H1 (cell line): ENCODE measurements at regions not wholly inside any gene's neighbourhood (a gene's known extent, or its start where the extent isn't known, plus 50 kb on each side); places are given as distances from the start of the nearest gene placed in this dataset.

Experiments used
- CTCF ChIA-PET: fragments of 300-600 bp; sonication (Branson Sonifier 250); formaldehyde crosslinking; loops from one replicate; lab custom pipeline; 2021; ENCODE audit not compliant: partially characterized antibody; lab: Charles Lee
- POLR2A ChIA-PET: fragments of 300-600 bp; sonication (Branson Sonifier 250); formaldehyde crosslinking; loops from one replicate; lab custom pipeline; 2021; ENCODE audit warnings: inconsistent platforms; ENCODE audit not compliant: partially characterized antibody; lab: Charles Lee
- DNase-seq, 2 experiments: peaks; one replicate each; pipeline versions ENCODE4 v3.0.0 to v3.0.0-alpha.2; 2010 to 2022; ENCODE audit warnings: low spot score in 2 of 2, low read depth in 1 of 2, mixed read lengths in 1 of 2
- FAIRE-seq: peaks from 2 replicates; lab custom pipeline; 2011; peaks lifted over from hg19 to GRCh38; lab: Jason Lieb, UNC
- H2AFZ ChIP-seq: 2 replicates; pipeline ENCODE4 v1.8.1; 2012; ENCODE audit warnings: low read length, inconsistent platforms
- H2AK5ac ChIP-seq: 2 replicates; pipeline ENCODE4 v1.6.1; 2013; ENCODE audit warnings: low read depth, low read length
- H2BK120ac ChIP-seq: replicated peaks from 2 replicates; pipeline ENCODE3; 2013; ENCODE audit warnings: low read depth, low read length, inconsistent platforms
- H2BK12ac ChIP-seq: 2 replicates; pipeline ENCODE4 v1.6.1; 2013; ENCODE audit warnings: low read depth, low read length
- H2BK15ac ChIP-seq: 2 replicates; pipeline ENCODE4 v1.6.1; 2013; ENCODE audit warnings: low read length
- H2BK20ac ChIP-seq: 2 replicates; pipeline ENCODE4 v1.6.1; 2013; ENCODE audit warnings: low read length
- H2BK5ac ChIP-seq: 2 replicates; pipeline ENCODE4 v1.6.1; 2013; ENCODE audit warnings: low read depth, low read length
- H3K14ac ChIP-seq: 2 replicates; pipeline ENCODE4 v1.6.1; 2013; ENCODE audit warnings: inconsistent platforms; ENCODE audit not compliant: insufficient read length
- H3K18ac ChIP-seq: 2 replicates; pipeline ENCODE4 v1.6.1; 2013; ENCODE audit warnings: low read length; ENCODE audit errors: extremely low read depth
- H3K23ac ChIP-seq: 2 replicates; pipeline ENCODE4 v1.6.1; 2013; ENCODE audit warnings: inconsistent platforms; ENCODE audit not compliant: insufficient read length
- H3K23me2 ChIP-seq: 2 replicates; pipeline ENCODE4 v1.6.1; 2013; ENCODE audit warnings: low read depth, low read length
- H3K27ac ChIP-seq: 2 replicates; pipeline ENCODE4 v1.6.1; 2011; ENCODE audit warnings: low read depth, low read length, inconsistent platforms
- H3K27me3 ChIP-seq, 4 experiments: replicated peaks in 1 of 4; 1 replicate in 1 of 4; 2 replicates in 3 of 4; pipeline versions ENCODE4 v1.6.1 to v1.8.1; 2011 to 2013; ENCODE audit warnings: low read length in 3 of 4, mild to moderate bottlenecking in 3 of 4, inconsistent platforms in 2 of 4, mixed read lengths in 2 of 4, moderate library complexity in 1 of 4; ENCODE audit not compliant: control insufficient read depth in 3 of 4, insufficient read depth in 3 of 4; ENCODE audit errors: extremely low read depth in 1 of 4
- H3K36me3 ChIP-seq, 4 experiments: 2 replicates each; pipeline versions ENCODE4 v1.6.1 to v1.8.1; 2011 to 2013; ENCODE audit warnings: mild to moderate bottlenecking in 4 of 4, low read length in 3 of 4, moderate library complexity in 2 of 4, control low read depth in 1 of 4, inconsistent platforms in 1 of 4; ENCODE audit not compliant: insufficient read depth in 4 of 4, control insufficient read depth in 2 of 4
- H3K4ac ChIP-seq: replicated peaks from 2 replicates; pipeline ENCODE3; 2013; ENCODE audit warnings: low read length, low read depth, mixed read lengths, inconsistent platforms; ENCODE audit not compliant: insufficient read length
- H3K4me1 ChIP-seq, 4 experiments: replicated peaks in 1 of 4; 1 replicate in 1 of 4; 2 replicates in 3 of 4; pipeline versions ENCODE4 v1.6.1 to v1.8.1; 2011 to 2013; ENCODE audit warnings: low read length in 3 of 4, inconsistent platforms in 2 of 4, mixed read lengths in 1 of 4; ENCODE audit not compliant: insufficient read depth in 4 of 4, control insufficient read depth in 3 of 4
- H3K4me2 ChIP-seq, 2 experiments: 2 replicates each; pipeline versions ENCODE4 v1.6.1 to v1.8.1; 2011 to 2013; ENCODE audit warnings: low read depth in 2 of 2, low read length in 2 of 2, control low read depth in 1 of 2, inconsistent platforms in 1 of 2, mild to moderate bottlenecking in 1 of 2; ENCODE audit not compliant: insufficient read depth in 1 of 2
- H3K4me3 ChIP-seq, 4 experiments: fragments of 200-600, 300-600 bp in 1 of 4; sonication (generic), shearing (Covaris generic), sonication (Bioruptor Twin) in 1 of 4; 2 replicates each; pipeline versions ENCODE4 v1.5.1 to v1.8.1; 2011 to 2016; ENCODE audit warnings: low read length in 4 of 4, low read depth in 3 of 4, control low read depth in 2 of 4, inconsistent platforms in 2 of 4, mild to moderate bottlenecking in 2 of 4, mixed read lengths in 1 of 4, moderate library complexity in 1 of 4; ENCODE audit not compliant: insufficient read depth in 2 of 4; ENCODE audit errors: extremely low read depth in 1 of 4
- H3K56ac ChIP-seq: replicated peaks from 2 replicates; pipeline ENCODE3; 2013; ENCODE audit warnings: low read depth, mild to moderate bottlenecking, mixed read lengths, low read length, inconsistent platforms; ENCODE audit not compliant: insufficient read length
- H3K79me1 ChIP-seq: 2 replicates; pipeline ENCODE4 v1.6.1; 2013; ENCODE audit warnings: low read depth, low read length, control low read depth
- H3K79me2 ChIP-seq, 2 experiments: 2 replicates each; pipeline versions ENCODE4 v1.6.1 to v1.8.1; 2012 to 2013; ENCODE audit warnings: low read length in 2 of 2, mild to moderate bottlenecking in 2 of 2, inconsistent platforms in 1 of 2; ENCODE audit not compliant: insufficient read depth in 2 of 2, control insufficient read depth in 1 of 2
- H3K9ac ChIP-seq, 4 experiments: replicated peaks in 1 of 4; 1 replicate in 1 of 4; 2 replicates in 3 of 4; pipeline versions ENCODE4 v1.6.1 to v1.8.1; 2011 to 2013; ENCODE audit warnings: low read depth in 3 of 4, low read length in 3 of 4, control low read depth in 2 of 4, mild to moderate bottlenecking in 2 of 4, moderate library complexity in 2 of 4, inconsistent platforms in 1 of 4; ENCODE audit errors: extremely low read depth in 1 of 4
- H3K9me3 ChIP-seq, 2 experiments: 2 replicates each; pipeline versions ENCODE4 v1.6.1 to v1.8.1; 2012 to 2013; ENCODE audit warnings: mild to moderate bottlenecking in 2 of 2, moderate library complexity in 2 of 2, control low read depth in 1 of 2, inconsistent platforms in 1 of 2, low read depth in 1 of 2, low read length in 1 of 2, mixed read lengths in 1 of 2; ENCODE audit not compliant: insufficient read depth in 2 of 2
- H4K20me1 ChIP-seq, 2 experiments: replicated peaks in 1 of 2; 2 replicates each; pipeline versions ENCODE3 to v1.8.1; 2011 to 2013; ENCODE audit warnings: inconsistent platforms in 2 of 2, low read length in 2 of 2, mild to moderate bottlenecking in 1 of 2; ENCODE audit not compliant: insufficient read depth in 2 of 2, control insufficient read depth in 1 of 2
- H4K5ac ChIP-seq: 2 replicates; pipeline ENCODE4 v1.6.1; 2013; ENCODE audit warnings: low read length, low read depth, mixed read lengths, inconsistent platforms; ENCODE audit not compliant: insufficient read length
- H4K8ac ChIP-seq: 2 replicates; pipeline ENCODE4 v1.8.0; 2013; ENCODE audit warnings: mild to moderate bottlenecking, moderate library complexity, low read length, inconsistent platforms; ENCODE audit not compliant: insufficient read depth; ENCODE audit errors: extremely low read depth
- H4K91ac ChIP-seq: replicated peaks from 2 replicates; pipeline ENCODE3; 2013; ENCODE audit warnings: low read length, mixed read lengths, inconsistent platforms; ENCODE audit not compliant: insufficient read length
- ASH2L ChIP-seq: fragments of 200-600, 300-600 bp; sonication (generic); IDR thresholded peaks from one replicate; pipeline ENCODE4 v1.7.1; 2017; ENCODE audit warnings: low read length
- CEBPB ChIP-seq: IDR thresholded peaks from 2 replicates; pipeline ENCODE4 v1.6.1; 2012; ENCODE audit warnings: low read depth, low read length
- CHD1 ChIP-seq: IDR thresholded peaks from 2 replicates; pipeline ENCODE4 v1.6.1; 2012; ENCODE audit warnings: low read depth, low read length, improper control_type of control experiment
- JUN ChIP-seq: IDR thresholded peaks from 2 replicates; pipeline ENCODE4 v1.6.1; 2011; ENCODE audit warnings: low read depth, mild to moderate bottlenecking, improper control_type of control experiment, low read length
- JUND ChIP-seq: IDR thresholded peaks from 2 replicates; pipeline ENCODE4 v1.6.1; 2011; ENCODE audit warnings: mild to moderate bottlenecking, improper control_type of control experiment, low read length
- MAX ChIP-seq: IDR thresholded peaks from 2 replicates; pipeline ENCODE4 v1.6.1; 2012; ENCODE audit warnings: inconsistent platforms
- POLR2AphosphoS5 ChIP-seq: IDR thresholded peaks from 2 replicates; pipeline ENCODE4 v1.6.1; 2011; ENCODE audit warnings: low read depth, low read length
- RNF2 ChIP-seq: fragments of 200-900, 300-1000 bp; sonication (generic); IDR thresholded peaks from 2 replicates; pipeline ENCODE4 v1.7.1; 2016; ENCODE audit warnings: borderline replicate concordance, low read depth, mild to moderate bottlenecking, antibody characterized with exemption, low read length; ENCODE audit not compliant: poor library complexity, severe bottlenecking; ENCODE audit errors: missing control alignments
- TAF7 ChIP-seq: optimal IDR thresholded peaks from 2 replicates; pipeline ENCODE3; 2011; ENCODE audit warnings: low read depth, mild to moderate bottlenecking, inconsistent platforms, low read length, moderate library complexity, borderline replicate concordance
- WGBS, 2 experiments: shearing (Covaris generic) in 1 of 2; methylation state at CpG; one replicate each; pipeline versions ENCODE4 v1.1.6 to v1.1.7; 2013 to 2015; ENCODE audit warnings: low lambda C conversion rate in 2 of 2, mixed read lengths in 2 of 2, inconsistent platforms in 1 of 2, low coverage in 1 of 2, missing lambda C conversion rate in 1 of 2; ENCODE audit not compliant: insufficient replicate concordance in 2 of 2, insufficient coverage in 1 of 2, insufficient read length in 1 of 2; ENCODE audit errors: extremely low coverage in 1 of 2, missing lambda C conversion rate in 1 of 2; 5-methylcytosine and 5-hydroxymethylcytosine counted together

- Histone ChIP-seq H3K4ac (no peak overlapping the region), H3K79me2 (no peaks in the 10 kb centered on the region), H4K8ac (no peak overlapping the region), H2AK5ac (no peak overlapping the region), H4K5ac (no peak overlapping the region), H3K79me1 (no peaks in the 10 kb centered on the region), H2AFZ (no peak overlapping the region), H3K4me1 (peaks cover 4 to 22% (median 12%) of the 10 kb centered on the region in 4 experiments; a peak in 6 of 7 replicates), H3K27me3 (no peaks in the 10 kb centered on the region), H3K9me3 (no peaks in the 10 kb centered on the region), H3K36me3 (no peaks in the 10 kb centered on the region), H3K14ac (no peak overlapping the region), H3K23ac (no peak overlapping the region), H3K18ac (no peak overlapping the region), H2BK120ac (no peak overlapping the region), H3K23me2 (no peaks in the 10 kb centered on the region), H4K91ac (peak overlapping the region; percentile 28), H2BK5ac (no peak overlapping the region), H2BK12ac (0 out of 2 replicates have a peak overlapping the region, but pooled peaks have one; percentile 10), H3K27ac (no peak overlapping the region), H2BK20ac (no peak overlapping the region), H3K56ac (no peak overlapping the region), H2BK15ac (no peak overlapping the region), H3K4me3 (no peak overlapping the region), H3K9ac (no peak overlapping the region), H3K4me2 (peak overlapping the region in 1 of 2 experiments; percentile 35; a peak in 1 of 4 replicates), H4K20me1 (no peaks in the 10 kb centered on the region)
- 86% methylated on average over 3 of the region's 3 CpGs; no CpG with 5 or more reads in 1 of the 2 experiments for WGBS, 2 experiments
- FAIRE-seq (no peak), DNase-seq (no peak)
- TF ChIP-seq JUN (no peak), MAX (no peak), RNF2 (no peak), CEBPB (no peak), JUND (no peak), POLR2AphosphoS5 (no peak), ASH2L (no peak), CHD1 (no peak), TAF7 (no peak)
- POLR2A ChIA-PET: interaction anchor here (0.7 kb wide), 1 partner anchor 9 kb away, joined by 3 read pairs; no protein-coding TSS in a partner anchor
- CTCF ChIA-PET: interaction anchor here (0.6 to 6.8 kb wide), 14 partner anchors 9 to 321 kb away, joined by 3 to 54 read pairs (median 4); no protein-coding TSS in a partner anchor
Observed at GRCh38 chr1:58156831-58157230, 389.7 kb downstream of the OMA1 start.
